Lower leg skin (tissue), 3 donors: ENCODE measurements at regions not wholly inside any gene's neighbourhood (a gene's known extent, or its start where the extent isn't known, plus 50 kb on each side); places are given as distances from the start of the nearest gene placed in this dataset.

Experiments
- POLR2A ChIP-seq, 2 donors: fragments of 450-650 bp; IDR thresholded peaks; one replicate each; pipeline ENCODE4 v1.6.1; 2016 to 2017; ENCODE audit warnings: antibody characterized with exemption in 2 of 2, mild to moderate bottlenecking in 1 of 2, moderate library complexity in 1 of 2
- TF ChIP-seq, protein P1 (sequence below), 3 donors: fragments of 450-650 bp; IDR thresholded peaks; one replicate each; pipeline ENCODE4 v1.5.1; 2016; ENCODE audit warnings: antibody characterized with exemption in 3 of 3, mild to moderate bottlenecking in 3 of 3, moderate library complexity in 2 of 3

DNA sequence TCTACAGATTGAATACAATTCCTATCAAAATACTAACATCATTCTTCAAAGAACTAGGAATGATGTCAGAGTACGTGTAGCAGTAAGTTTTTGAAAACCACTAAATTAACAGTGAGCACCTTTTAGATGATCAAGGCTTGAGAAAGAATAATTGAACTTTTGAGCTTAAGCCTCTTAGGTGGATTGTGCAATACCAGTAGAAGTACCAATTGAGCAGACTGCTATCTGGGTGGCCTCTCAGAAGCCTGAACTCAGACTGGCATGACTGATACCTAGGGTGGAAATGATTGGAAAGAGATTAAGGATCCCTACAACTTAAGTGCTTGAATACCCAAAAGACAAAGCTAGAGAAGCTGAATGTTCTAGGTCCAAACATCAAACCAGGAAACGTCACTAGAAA, 200.3 kb upstream of the GALNTL6 start:
- TF ChIP-seq, protein P1, sequence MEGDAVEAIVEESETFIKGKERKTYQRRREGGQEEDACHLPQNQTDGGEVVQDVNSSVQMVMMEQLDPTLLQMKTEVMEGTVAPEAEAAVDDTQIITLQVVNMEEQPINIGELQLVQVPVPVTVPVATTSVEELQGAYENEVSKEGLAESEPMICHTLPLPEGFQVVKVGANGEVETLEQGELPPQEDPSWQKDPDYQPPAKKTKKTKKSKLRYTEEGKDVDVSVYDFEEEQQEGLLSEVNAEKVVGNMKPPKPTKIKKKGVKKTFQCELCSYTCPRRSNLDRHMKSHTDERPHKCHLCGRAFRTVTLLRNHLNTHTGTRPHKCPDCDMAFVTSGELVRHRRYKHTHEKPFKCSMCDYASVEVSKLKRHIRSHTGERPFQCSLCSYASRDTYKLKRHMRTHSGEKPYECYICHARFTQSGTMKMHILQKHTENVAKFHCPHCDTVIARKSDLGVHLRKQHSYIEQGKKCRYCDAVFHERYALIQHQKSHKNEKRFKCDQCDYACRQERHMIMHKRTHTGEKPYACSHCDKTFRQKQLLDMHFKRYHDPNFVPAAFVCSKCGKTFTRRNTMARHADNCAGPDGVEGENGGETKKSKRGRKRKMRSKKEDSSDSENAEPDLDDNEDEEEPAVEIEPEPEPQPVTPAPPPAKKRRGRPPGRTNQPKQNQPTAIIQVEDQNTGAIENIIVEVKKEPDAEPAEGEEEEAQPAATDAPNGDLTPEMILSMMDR (IDR thresholded peaks at IDR 0.05), result no peak
- no peak for TF ChIP-seq POLR2A (IDR thresholded peaks at IDR 0.05)
